Esophagus squamous epithelium (tissue), 5 donors: ENCODE measurements at regions not wholly inside any gene's neighbourhood (a gene's known extent, or its start where the extent isn't known, plus 50 kb on each side); places are given as distances from the start of the nearest gene placed in this dataset.

ENCODE experiments used
- DNase-seq: peaks from one replicate; lab custom pipeline; 2025; lab: John Stamatoyannopoulos, UW
- H3K27ac ChIP-seq, 4 donors: fragments of 200-600 bp; sonication (generic); one replicate each; pipeline ENCODE4 v1.5.1; 2016 to 2019; ENCODE audit warnings: mild to moderate bottlenecking in 1 of 4
- H3K27me3 ChIP-seq, 4 donors: fragments of 200-600 bp; sonication (generic); 1 replicate in 3 of 4; 2 replicates in 1 of 4; pipeline versions ENCODE4 v1.5.1 to v1.6.0; 2017 to 2021; ENCODE audit warnings: antibody characterized with exemption in 1 of 4
- H3K36me3 ChIP-seq, 3 donors: fragments of 200-600 bp; sonication (generic); one replicate each; pipeline ENCODE4 v1.5.1; 2016 to 2019
- H3K4me1 ChIP-seq, 3 donors: fragments of 200-600 bp; sonication (generic); one replicate each; pipeline ENCODE4 v1.5.1; 2017 to 2019
- H3K4me3 ChIP-seq, 4 donors: fragments of 200-600 bp; sonication (generic); 1 replicate in 3 of 4; 2 replicates in 1 of 4; pipeline ENCODE4 v1.5.1; 2016 to 2019; ENCODE audit warnings: mild to moderate bottlenecking in 2 of 4, moderate library complexity in 1 of 4
- H3K9me3 ChIP-seq, 3 donors: fragments of 200-600 bp; sonication (generic); one replicate each; pipeline ENCODE4 v1.5.1; 2016 to 2019
- POLR2A ChIP-seq, 4 donors: fragments of 450-650 bp; IDR thresholded peaks; one replicate each; pipeline ENCODE4 v1.6.1; 2017; ENCODE audit warnings: antibody characterized with exemption in 4 of 4, mild to moderate bottlenecking in 4 of 4, moderate library complexity in 3 of 4
- WGBS, 2 donors: methylation state at CpG; one replicate each; pipeline ENCODE4 v1.1.5; 2018; 5-methylcytosine and 5-hydroxymethylcytosine counted together
- intact Hi-C: fragments of 100-400 bp; cut with DNase I; formaldehyde crosslinking; loops from one replicate; pipeline ENCODE4 v1.15.0; 2022
- TF ChIP-seq, protein P1 (sequence below), 6 experiments: fragments of 450-650 bp in 4 of 6; fragments of 200-600 bp in 2 of 6; sonication (generic) in 2 of 6; IDR thresholded peaks; one replicate each; pipeline ENCODE4 v1.5.1; 2016 to 2019; ENCODE audit warnings: antibody characterized with exemption in 6 of 6, mild to moderate bottlenecking in 4 of 6, moderate library complexity in 4 of 6
- donor health status: DM: yes; HTN: yes; CAD: no.

DNA sequence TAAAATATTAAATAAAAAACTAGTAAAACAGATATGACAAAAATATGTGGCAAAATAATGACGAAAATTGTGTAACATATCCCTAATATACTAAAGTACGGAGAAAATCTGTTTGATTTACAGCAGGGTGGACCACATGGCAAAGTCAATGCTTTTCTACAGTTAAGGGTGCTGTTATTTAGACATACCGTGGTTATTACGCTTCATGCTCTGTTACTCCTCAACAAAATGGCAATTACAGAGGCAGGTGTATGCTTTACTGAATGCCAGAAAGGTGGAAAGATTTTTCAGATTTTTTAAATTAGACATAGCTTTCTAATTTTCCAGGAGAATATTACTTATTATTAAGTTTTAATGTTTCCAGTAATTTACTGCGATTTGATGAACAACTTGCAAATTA is 343.9 kb upstream of the DPYD start:
- no peak for DNase-seq
- Histone ChIP-seq H3K27me3 (no peaks in the 10 kb centered on the region), H3K36me3 (no peaks in the 10 kb centered on the region), H3K4me1 (no peaks in the 10 kb centered on the region), H3K4me3 (no peak overlapping the region), H3K9me3 (no peaks in the 10 kb centered on the region), H3K27ac (no peak overlapping the region)
- WGBS, 2 donors = 85 to 93% methylated on average over 5 of the region's 5 CpGs
- intact Hi-C loops = no loop called here
- TF ChIP-seq, protein P1, sequence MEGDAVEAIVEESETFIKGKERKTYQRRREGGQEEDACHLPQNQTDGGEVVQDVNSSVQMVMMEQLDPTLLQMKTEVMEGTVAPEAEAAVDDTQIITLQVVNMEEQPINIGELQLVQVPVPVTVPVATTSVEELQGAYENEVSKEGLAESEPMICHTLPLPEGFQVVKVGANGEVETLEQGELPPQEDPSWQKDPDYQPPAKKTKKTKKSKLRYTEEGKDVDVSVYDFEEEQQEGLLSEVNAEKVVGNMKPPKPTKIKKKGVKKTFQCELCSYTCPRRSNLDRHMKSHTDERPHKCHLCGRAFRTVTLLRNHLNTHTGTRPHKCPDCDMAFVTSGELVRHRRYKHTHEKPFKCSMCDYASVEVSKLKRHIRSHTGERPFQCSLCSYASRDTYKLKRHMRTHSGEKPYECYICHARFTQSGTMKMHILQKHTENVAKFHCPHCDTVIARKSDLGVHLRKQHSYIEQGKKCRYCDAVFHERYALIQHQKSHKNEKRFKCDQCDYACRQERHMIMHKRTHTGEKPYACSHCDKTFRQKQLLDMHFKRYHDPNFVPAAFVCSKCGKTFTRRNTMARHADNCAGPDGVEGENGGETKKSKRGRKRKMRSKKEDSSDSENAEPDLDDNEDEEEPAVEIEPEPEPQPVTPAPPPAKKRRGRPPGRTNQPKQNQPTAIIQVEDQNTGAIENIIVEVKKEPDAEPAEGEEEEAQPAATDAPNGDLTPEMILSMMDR (IDR thresholded peaks at IDR 0.05) = no peak
- TF ChIP-seq POLR2A (IDR thresholded peaks at IDR 0.05) = no peak

DNA sequence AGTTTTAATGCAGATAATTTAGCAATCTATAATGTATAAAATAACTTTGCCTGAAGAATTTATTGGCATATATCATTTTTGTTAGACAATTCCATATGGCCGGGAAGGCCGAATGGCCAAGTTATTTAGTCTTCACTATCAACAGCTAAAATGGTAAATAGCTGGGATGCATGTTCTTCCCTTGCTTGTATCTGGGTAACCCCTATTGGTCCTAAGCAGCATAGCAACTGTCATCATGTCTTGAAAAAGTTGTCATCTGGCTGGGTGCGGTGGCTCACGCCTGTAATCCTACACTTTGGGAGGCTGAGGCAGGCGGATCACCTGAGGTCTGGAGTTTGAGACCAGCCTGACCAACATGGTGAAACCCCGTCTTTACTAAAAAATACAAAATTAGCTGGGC is 340.0 kb upstream of the DPYD start:
- Histone ChIP-seq H3K4me1 (no peaks in the 10 kb centered on the region), H3K36me3 (no peaks in the 10 kb centered on the region)
- TF ChIP-seq, protein P1 (IDR thresholded peaks at IDR 0.05) = no peak
- no peak for TF ChIP-seq POLR2A (IDR thresholded peaks at IDR 0.05)

DNA sequence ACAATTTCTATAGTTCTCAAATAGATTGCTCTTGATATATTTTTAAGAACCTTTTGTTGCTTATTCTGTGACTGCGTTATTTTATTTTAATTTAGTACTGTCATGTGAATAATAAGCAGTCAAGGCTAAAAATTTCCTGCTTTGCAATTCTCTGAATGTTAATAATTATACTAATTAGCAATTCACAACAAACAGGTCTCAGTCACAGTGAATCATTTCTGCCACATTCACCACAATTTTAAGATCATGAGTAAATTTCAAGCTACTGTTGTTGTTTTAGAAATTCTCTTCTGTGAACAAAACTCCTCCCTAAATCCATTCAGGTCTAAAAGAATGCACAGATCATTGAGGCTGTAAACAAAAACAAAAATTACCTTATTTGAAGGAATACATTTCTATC is 339.6 kb upstream of the DPYD start:
- intact Hi-C loops = no loop called here
- DNase-seq = no peak

More for the DNA sequence above, 340.0 kb upstream of the DPYD start:
- DNase-seq = no peak
- Histone ChIP-seq H3K27me3 (no peaks in the 10 kb centered on the region), H3K9me3 (no peaks in the 10 kb centered on the region), H3K4me3 (no peak overlapping the region), H3K27ac (no peak overlapping the region)
- intact Hi-C loops = no loop called here
- WGBS, 2 donors = 93 to 95% methylated on average over 3 to 6 of the region's 6 CpGs

DNA sequence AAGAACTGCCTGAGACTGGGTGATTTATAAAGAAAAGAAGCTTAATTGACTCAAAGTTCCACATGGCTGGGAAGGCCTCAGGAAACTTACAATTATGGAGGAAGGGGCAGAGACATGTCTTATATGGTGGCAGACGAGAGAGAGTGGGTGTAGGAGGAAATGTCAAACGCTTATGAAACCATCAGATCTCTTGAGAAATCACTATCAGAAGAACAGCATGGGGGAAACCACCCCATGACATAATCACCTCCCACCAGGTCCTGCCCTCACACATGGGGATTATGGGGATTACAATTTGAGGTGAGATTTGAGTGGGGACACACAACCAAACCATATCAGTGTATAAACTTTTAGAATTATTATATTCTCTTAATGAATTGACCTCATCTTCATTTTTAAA is 335.9 kb upstream of the DPYD start:
- Histone ChIP-seq H3K4me3 (no peak overlapping the region), H3K36me3 (no peaks in the 10 kb centered on the region), H3K4me1 (no peaks in the 10 kb centered on the region), H3K27ac (no peak overlapping the region), H3K27me3 (no peaks in the 10 kb centered on the region), H3K9me3 (no peaks in the 10 kb centered on the region)
- intact Hi-C loops = no loop called here
- no peak for TF ChIP-seq POLR2A (IDR thresholded peaks at IDR 0.05)
- TF ChIP-seq, protein P1 (IDR thresholded peaks at IDR 0.05) = no peak
- 51 to 61% methylated on average over 2 of the region's 2 CpGs for WGBS, 2 donors
- DNase-seq = no peak

More for the DNA sequence above, 339.6 kb upstream of the DPYD start:
- no peaks in the 10 kb centered on the region for H3K36me3 ChIP-seq
- H3K4me1 ChIP-seq = no peaks in the 10 kb centered on the region
- H3K27me3 ChIP-seq = no peaks in the 10 kb centered on the region
- no peak overlapping the region for H3K4me3 ChIP-seq
- H3K9me3 ChIP-seq = no peaks in the 10 kb centered on the region
- TF ChIP-seq POLR2A (IDR thresholded peaks at IDR 0.05) = no peak
- TF ChIP-seq, protein P1 (IDR thresholded peaks at IDR 0.05) = no peak
- WGBS, 2 donors = 85% methylated on average over 1 of the region's 1 CpG
- no peak overlapping the region for H3K27ac ChIP-seq

DNA sequence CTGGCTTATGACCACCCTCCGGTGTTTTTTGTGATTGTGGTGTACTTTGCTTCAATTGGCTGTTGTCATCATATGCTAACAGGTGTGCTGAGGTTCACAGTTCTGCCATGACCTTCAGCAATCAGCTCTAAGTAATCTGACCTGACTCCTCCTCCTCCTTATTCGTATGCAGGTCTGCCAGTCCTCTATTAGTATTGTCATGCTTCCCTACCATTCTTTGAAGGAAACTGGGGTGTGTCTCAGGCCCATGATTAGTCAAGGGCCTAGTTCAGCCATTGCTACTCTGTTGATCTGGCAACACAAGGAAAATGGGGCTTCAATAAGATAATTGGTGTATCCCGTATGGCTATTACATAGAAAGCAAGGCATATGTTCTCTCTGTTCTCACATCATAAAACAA is 332.3 kb upstream of the DPYD start:
- no peaks in the 10 kb centered on the region for H3K27me3 ChIP-seq
- H3K4me3 ChIP-seq = no peak overlapping the region
- no peaks in the 10 kb centered on the region for H3K36me3 ChIP-seq
- H3K9me3 ChIP-seq = no peaks in the 10 kb centered on the region
- intact Hi-C loops = no loop called here
- no peak for DNase-seq
- TF ChIP-seq POLR2A (IDR thresholded peaks at IDR 0.05) = no peak
- TF ChIP-seq, protein P1 (IDR thresholded peaks at IDR 0.05) = no peak
- no peaks in the 10 kb centered on the region for H3K4me1 ChIP-seq
- 60 to 90% methylated on average over 3 of the region's 3 CpGs for WGBS, 2 donors
- no peak overlapping the region for H3K27ac ChIP-seq
